ENCODE measurements at regions not wholly inside any gene's neighbourhood (a gene's known extent, or its start where the extent isn't known, plus 50 kb on each side); places are given as distances from the start of the nearest gene placed in this dataset.

- no peak for TF ChIP-seq PKNOX1 (IDR thresholded peaks at IDR 0.05)
- TF ChIP-seq BHLHE40 (IDR thresholded peaks at IDR 0.05; ENCODE audit: borderline replicate concordance): no peak
- TF ChIP-seq LEF1 (IDR thresholded peaks at IDR 0.05; ENCODE audit: borderline replicate concordance): no peak
- TF ChIP-seq SP1 (IDR thresholded peaks at IDR 0.05): no peak
- TF ChIP-seq NFRKB (IDR thresholded peaks at IDR 0.05): no peak
- no peak for TF ChIP-seq ZNF384 (IDR thresholded peaks at IDR 0.05)
- no peak for TF ChIP-seq FOXA1 (IDR thresholded peaks at IDR 0.05)
- no peak for TF ChIP-seq CTBP1 (IDR thresholded peaks at IDR 0.05; ENCODE audit: borderline replicate concordance)
- no peak for TF ChIP-seq SUZ12 (IDR thresholded peaks at IDR 0.05)
- TF ChIP-seq TARDBP (IDR thresholded peaks at IDR 0.05): no peak
- no peak for TF ChIP-seq FOXK2 (IDR thresholded peaks at IDR 0.05)
Observed at GRCh38 chr13:82747291-82747690, 1135.0 kb downstream of the SLITRK1 start.
